GM10248 (cell line): ENCODE measurements at regions not wholly inside any gene's neighbourhood (a gene's known extent, or its start where the extent isn't known, plus 50 kb on each side); places are given as distances from the start of the nearest gene placed in this dataset.

Experiments
- CTCF ChIA-PET: fragments of 300-600 bp; sonication (Branson Sonifier 250); formaldehyde crosslinking; extraction: SDS; loops from one replicate; lab custom pipeline; 2021; ENCODE audit warnings: antibody characterized with exemption; lab: Yijun Ruan, JAX
- POLR2A ChIA-PET: fragments of 350-650 bp; sonication (Branson Sonifier 250); formaldehyde crosslinking; extraction: SDS; loops from one replicate; lab custom pipeline; 2020; ENCODE audit warnings: antibody characterized with exemption; lab: Yijun Ruan, JAX
- DNase-seq: peaks from one replicate; pipeline ENCODE4 v3.0.0; 2012; ENCODE audit errors: extremely low spot score
- CTCF ChIP-seq: IDR thresholded peaks from 2 replicates; pipeline ENCODE4 v1.5.1; 2012; ENCODE audit warnings: mild to moderate bottlenecking, low read depth; ENCODE audit errors: extremely low read depth, missing control alignments, control extremely low read depth

- no peak for TF ChIP-seq CTCF
- ChIA-PET CTCF (interaction anchor here (1.0 to 2.0 kb wide), 4 partner anchors 10 to 40 kb away, joined by 3 to 8 read pairs (median 4); no protein-coding TSS in a partner anchor), POLR2A (no interaction called here)
- DNase-seq, result no peak
These were observed 440.5 kb downstream of the SHQ1 start for GRCh38 chr3:72407766-72408165.

- CTCF ChIA-PET, result interaction anchor here (1.1 to 2.0 kb wide), 4 partner anchors 10 to 31 kb away, joined by 3 to 8 read pairs (median 6); no protein-coding TSS in a partner anchor
- POLR2A ChIA-PET, result no interaction called here
- no peak for DNase-seq
- TF ChIP-seq CTCF, result no peak
These were observed 442.2 kb downstream of the SHQ1 start for GRCh38 chr3:72405943-72406566.

GRCh38 chr3:72401005-72401545 lies 447.2 kb downstream of the SHQ1 start:
- CTCF ChIA-PET, result interaction anchor here (0.9 to 2.1 kb wide), 2 partner anchors 10 to 40 kb away, joined by 3 to 5 read pairs; no protein-coding TSS in a partner anchor
- no peak for DNase-seq
- TF ChIP-seq CTCF, result no peak
- POLR2A ChIA-PET, result no interaction called here

GRCh38 chr3:72398781-72399180 lies 449.5 kb downstream of the SHQ1 start:
- no peak for TF ChIP-seq CTCF
- ChIA-PET CTCF (no interaction called here), POLR2A (no interaction called here)
- DNase-seq, result no peak

GRCh38 chr3:72397586-72397985 lies 450.7 kb downstream of the SHQ1 start:
- no peak for DNase-seq
- POLR2A ChIA-PET, result no interaction called here
- no peak for TF ChIP-seq CTCF
- CTCF ChIA-PET, result no interaction called here

GRCh38 chr3:72396899-72397298 lies 451.3 kb downstream of the SHQ1 start:
- CTCF ChIA-PET, result interaction anchor here (0.8 to 1.8 kb wide), 3 partner anchors 9 to 21 kb away, joined by 3 to 6 read pairs (median 3); no protein-coding TSS in a partner anchor
- POLR2A ChIA-PET, result interaction anchor here (0.7 kb wide), 1 partner anchor 34 kb away, joined by 3 read pairs; no protein-coding TSS in a partner anchor
- no peak for DNase-seq
- TF ChIP-seq CTCF, result no peak
